HCT116 (cell line): ENCODE measurements at regions not wholly inside any gene's neighbourhood (a gene's known extent, or its start where the extent isn't known, plus 50 kb on each side); places are given as distances from the start of the nearest gene placed in this dataset.

Experiments
- ATAC-seq: fragments of 200-7000 bp; cut with Tn5 transposase; 2 replicates; pipeline ENCODE4 v1.9.1; 2020; ENCODE audit warnings: mild to moderate bottlenecking, moderate library complexity
- BruUV-seq: library from RNA; stranded (reverse); fragments of 400-500 nt; replicated peaks from 2 replicates; lab custom pipeline; 2021; lab: Mats Ljungman, UMichigan
- CTCF ChIA-PET: fragments of 300-600 bp; sonication (Branson Sonifier 250); formaldehyde crosslinking; loops from one replicate; lab custom pipeline; 2021; ENCODE audit warnings: antibody characterized with exemption; lab: Charles Lee
- POLR2A ChIA-PET: fragments of 300-600, 350-600 bp; sonication (Branson Sonifier 250); formaldehyde crosslinking; loops from one replicate; lab custom pipeline; 2021; ENCODE audit warnings: antibody characterized with exemption; lab: Charles Lee
- RAD21 ChIA-PET, 2 experiments: fragments of 300-600 bp; sonication (Branson Sonifier 250); formaldehyde crosslinking; loops; one replicate each; lab custom pipeline; 2023; ENCODE audit warnings: low total read pairs in 2 of 2; ENCODE audit not compliant: uncharacterized antibody in 2 of 2, unreplicated experiment in 2 of 2, low non-redundant PET in 1 of 2; lab: Charles Lee
- DNase-seq: peaks from one replicate; pipeline ENCODE4 v3.0.0-alpha.2; 2010; ENCODE audit warnings: low read depth, low spot score
- H2AFZ ChIP-seq: fragments of 200-600 bp; shearing (Covaris generic), sonication (generic); 2 replicates; pipeline ENCODE4 v1.6.1; 2017; ENCODE audit warnings: low read depth, mixed run types, mixed read lengths, antibody characterized with exemption, low read length; ENCODE audit not compliant: poor library complexity, severe bottlenecking
- H3K27ac ChIP-seq: 2 replicates; pipeline ENCODE4 v1.5.1; 2012; ENCODE audit warnings: low read depth, low read length
- H3K27me3 ChIP-seq: fragments of 200-600 bp; sonication (generic); 2 replicates; pipeline ENCODE4 v1.6.1; 2016; ENCODE audit warnings: mixed run types, low read length, mixed read lengths; ENCODE audit not compliant: insufficient read depth
- H3K36me3 ChIP-seq, 2 experiments: fragments of 200-500 bp in 1 of 2; fragments of 200-600 bp in 1 of 2; sonication (Bioruptor generic) in 1 of 2; sonication (generic) in 1 of 2; 2 replicates each; pipeline versions ENCODE4 v1.5.1 to v1.6.1; 2014 to 2016; ENCODE audit warnings: low read length in 2 of 2, inconsistent platforms in 1 of 2, mixed read lengths in 1 of 2, mixed run types in 1 of 2; ENCODE audit not compliant: insufficient read depth in 2 of 2, control insufficient read depth in 1 of 2
- H3K4me1 ChIP-seq, 2 experiments: fragments of 200-600 bp in 1 of 2; sonication (generic) in 1 of 2; 2 replicates each; pipeline versions ENCODE4 v1.5.1 to v1.6.1; 2012 to 2017; ENCODE audit warnings: low read length in 2 of 2, inconsistent platforms in 1 of 2, mild to moderate bottlenecking in 1 of 2, mixed read lengths in 1 of 2, mixed run types in 1 of 2, moderate library complexity in 1 of 2; ENCODE audit not compliant: insufficient read depth in 2 of 2, control insufficient read depth in 1 of 2
- H3K4me2 ChIP-seq: fragments of 200-600 bp; sonication (generic); 2 replicates; pipeline ENCODE4 v1.6.1; 2017; ENCODE audit warnings: mixed run types, low read length, mixed read lengths
- H3K4me3 ChIP-seq, 2 experiments: fragments of 200-600 bp in 1 of 2; sonication (generic) in 1 of 2; replicated peaks in 1 of 2; 2 replicates each; pipeline ENCODE4 v1.5.1; 2011 to 2016; ENCODE audit warnings: low read length in 2 of 2, control low read depth in 1 of 2, low read depth in 1 of 2, mild to moderate bottlenecking in 1 of 2, mixed read lengths in 1 of 2, mixed run types in 1 of 2
- H3K79me2 ChIP-seq: fragments of 200-600 bp; sonication (generic); 2 replicates; pipeline ENCODE4 v1.6.1; 2017; ENCODE audit warnings: mild to moderate bottlenecking, mixed run types, low read length, moderate library complexity, mixed read lengths; ENCODE audit not compliant: insufficient read depth
- H3K9ac ChIP-seq: fragments of 200-600 bp; sonication (generic); 2 replicates; pipeline ENCODE4 v1.6.1; 2016; ENCODE audit warnings: low read length, mixed read lengths
- H3K9me2 ChIP-seq: fragments of 200-600 bp; sonication (generic), shearing (Covaris generic); 2 replicates; pipeline ENCODE4 v1.6.1; 2017; ENCODE audit warnings: mixed run types, mild to moderate bottlenecking, moderate library complexity; ENCODE audit not compliant: insufficient read depth
- H3K9me3 ChIP-seq, 2 experiments: fragments of 200-500 bp in 1 of 2; fragments of 200-600 bp in 1 of 2; sonication (Bioruptor generic) in 1 of 2; sonication (generic) in 1 of 2; 2 replicates each; pipeline ENCODE4 v1.6.1; 2014 to 2017; ENCODE audit warnings: low read length in 2 of 2, mixed read lengths in 2 of 2, inconsistent platforms in 1 of 2, low read depth in 1 of 2, mild to moderate bottlenecking in 1 of 2, mixed run types in 1 of 2, moderate library complexity in 1 of 2; ENCODE audit not compliant: control insufficient read depth in 1 of 2, insufficient read depth in 1 of 2
- H4K20me1 ChIP-seq: fragments of 200-600 bp; sonication (generic), shearing (Covaris generic); 2 replicates; pipeline ENCODE4 v1.6.1; 2017; ENCODE audit warnings: mixed run types, mild to moderate bottlenecking, moderate library complexity; ENCODE audit not compliant: insufficient read depth
- ATF3 ChIP-seq: IDR thresholded peaks from 2 replicates; pipeline ENCODE4 v1.6.1; 2012
- CBX3 ChIP-seq: IDR thresholded peaks from 2 replicates; pipeline ENCODE4 v1.6.1; 2012; ENCODE audit warnings: low read depth
- CTCF ChIP-seq, 3 experiments: fragments of 200-600 bp in 1 of 3; sonication (generic) in 1 of 3; IDR thresholded peaks in 2 of 3; conservative IDR thresholded peaks in 1 of 3; 2 replicates each; pipeline ENCODE4 v1.5.1; 2012 to 2017; ENCODE audit warnings: low read depth in 2 of 3, low read length in 2 of 3, antibody characterized with exemption in 1 of 3, borderline replicate concordance in 1 of 3, control low read depth in 1 of 3, mild to moderate bottlenecking in 1 of 3, mixed read lengths in 1 of 3, mixed run types in 1 of 3, moderate library complexity in 1 of 3; ENCODE audit not compliant: insufficient read depth in 1 of 3
- EGR1 ChIP-seq: IDR thresholded peaks from 2 replicates; pipeline ENCODE4 v1.6.1; 2012; ENCODE audit warnings: low read depth
- EZH2 ChIP-seq: fragments of 200-600 bp; sonication (generic); IDR thresholded peaks from 2 replicates; pipeline ENCODE4 v1.6.1; 2017; ENCODE audit warnings: antibody characterized with exemption, mixed run types
- EZH2phosphoT487 ChIP-seq: fragments of 200-600 bp; IDR thresholded peaks from 2 replicates; pipeline ENCODE4 v1.6.1; 2018; ENCODE audit warnings: antibody characterized with exemption, borderline replicate concordance
- FOSL1 ChIP-seq: IDR thresholded peaks from 2 replicates; pipeline ENCODE4 v1.6.1; 2012; ENCODE audit warnings: low read depth
- JUND ChIP-seq: IDR thresholded peaks from 2 replicates; pipeline ENCODE4 v1.6.1; 2012
- MAX ChIP-seq: IDR thresholded peaks from 2 replicates; pipeline ENCODE4 v1.6.1; 2012
- POLR2A ChIP-seq: IDR thresholded peaks from 2 replicates; pipeline ENCODE4 v1.7.0; 2011; ENCODE audit warnings: borderline replicate concordance; ENCODE audit not compliant: insufficient read depth, insufficient read length; ENCODE audit errors: extremely low read depth
- POLR2AphosphoS5 ChIP-seq: IDR thresholded peaks from 2 replicates; pipeline ENCODE4 v1.6.1; 2011; ENCODE audit warnings: mild to moderate bottlenecking, low read depth, low read length, moderate library complexity
- REST ChIP-seq: IDR thresholded peaks from 2 replicates; pipeline ENCODE4 v1.6.1; 2012; ENCODE audit warnings: low read depth
- SIN3A ChIP-seq: IDR thresholded peaks from 2 replicates; pipeline ENCODE4 v1.6.1; 2012; ENCODE audit warnings: low read depth
- SP1 ChIP-seq: IDR thresholded peaks from 2 replicates; pipeline ENCODE4 v1.6.1; 2012; ENCODE audit warnings: low read depth
- TCF7L2 ChIP-seq: IDR thresholded peaks from 2 replicates; pipeline ENCODE4 v1.7.0; 2011; ENCODE audit warnings: borderline replicate concordance, inconsistent platforms; ENCODE audit not compliant: insufficient read depth, insufficient read length; ENCODE audit errors: extremely low read depth
- YY1 ChIP-seq: IDR thresholded peaks from 2 replicates; pipeline ENCODE4 v1.6.1; 2011; ENCODE audit warnings: low read length, low read depth, moderate library complexity, mild to moderate bottlenecking; ENCODE audit not compliant: insufficient replicate concordance; ENCODE audit errors: extremely low read depth
- ZFX ChIP-seq: fragments of 450-650 bp; IDR thresholded peaks from 2 replicates; pipeline ENCODE4 v1.6.1; 2017
- ZNF274 ChIP-seq: fragments of 200-500 bp; sonication (Bioruptor generic); IDR thresholded peaks from 2 replicates; pipeline ENCODE4 v1.6.1; 2014; ENCODE audit warnings: mild to moderate bottlenecking, low read depth, low read length, inconsistent platforms
- intact Hi-C: fragments of 100-400 bp; cut with micrococcal nuclease; formaldehyde crosslinking; loops from 2 replicates; pipeline ENCODE4 v1.10.0; 2022

GRCh38 chr12:5251092-5251491 lies 180.8 kb upstream of the NTF3 start:
- Histone ChIP-seq H3K27me3 (no peaks in the 10 kb centered on the region), H3K9me2 (no peaks in the 10 kb centered on the region), H4K20me1 (no peaks in the 10 kb centered on the region), H3K4me1 (no peaks in the 10 kb centered on the region), H3K27ac (no peak overlapping the region), H3K79me2 (no peaks in the 10 kb centered on the region), H3K4me3 (no peak overlapping the region), H2AFZ (no peak overlapping the region), H3K4me2 (no peak overlapping the region), H3K9ac (no peak overlapping the region), H3K36me3 (no peaks in the 10 kb centered on the region), H3K9me3 (no peaks in the 10 kb centered on the region)
- POLR2A ChIA-PET, result no interaction called here
- BruUV-seq, result no TSS peak
- CTCF ChIA-PET, result no interaction called here
- TF ChIP-seq REST, result no peak
- no peak for TF ChIP-seq CBX3
- no peak for TF ChIP-seq YY1
- TF ChIP-seq MAX, result no peak
- TF ChIP-seq POLR2AphosphoS5, result no peak
- TF ChIP-seq POLR2A, result no peak
- no peak for TF ChIP-seq TCF7L2
- no peak for TF ChIP-seq JUND
- TF ChIP-seq SIN3A, result no peak
- TF ChIP-seq EGR1, result no peak
- TF ChIP-seq SP1, result no peak
- no peak for TF ChIP-seq CTCF (IDR thresholded peaks at IDR 0.05 in 2 of 3, conservative IDR thresholded peaks at IDR 0.05 in 1 of 3; ENCODE audit: borderline replicate concordance in 1 of 3, insufficient read depth in 1 of 3, low read depth in 2 of 3, low read length in 2 of 3)
- no peak for TF ChIP-seq EZH2
- no peak for TF ChIP-seq EZH2phosphoT487
- no peak for TF ChIP-seq FOSL1
- no peak for TF ChIP-seq ATF3
- no peak for TF ChIP-seq ZNF274
- TF ChIP-seq ZFX, result no peak
- RAD21 ChIA-PET, result no interaction called here
- ATAC-seq (no peak), DNase-seq (no peak)
- intact Hi-C loops, result no loop called here
